Lung (tissue), 11 donors: ENCODE measurements at regions not wholly inside any gene's neighbourhood (a gene's known extent, or its start where the extent isn't known, plus 50 kb on each side); places are given as distances from the start of the nearest gene placed in this dataset.

Source experiments
- ATAC-seq: fragments of 200-7000 bp; cut with Tn5 transposase; one replicate; pipeline ENCODE4 v1.9.1; 2020; ENCODE audit warnings: moderate number of reproducible peaks; ENCODE audit not compliant: insufficient read depth, low FRiP score
- DNase-seq, 3 donors: peaks; one replicate each; pipeline ENCODE4 v3.0.0-alpha.2; 2013 to 2017
- H3K27ac ChIP-seq, 2 donors: one replicate each; pipeline ENCODE4 v1.5.1; 2013; ENCODE audit warnings: mild to moderate bottlenecking in 2 of 2, moderate library complexity in 2 of 2, control low read depth in 1 of 2, inconsistent platforms in 1 of 2, low read depth in 1 of 2, low read length in 1 of 2
- H3K27me3 ChIP-seq, 3 donors: one replicate each; pipeline ENCODE4 v1.5.1; 2013; ENCODE audit warnings: low read length in 2 of 3; ENCODE audit not compliant: control insufficient read depth in 3 of 3, insufficient read depth in 3 of 3
- H3K36me3 ChIP-seq, 4 donors: one replicate each; pipeline ENCODE4 v1.5.1; 2013; ENCODE audit warnings: low read length in 4 of 4, mild to moderate bottlenecking in 1 of 4, moderate library complexity in 1 of 4; ENCODE audit not compliant: control insufficient read depth in 4 of 4, insufficient read depth in 4 of 4
- H3K4me1 ChIP-seq, 5 donors: one replicate each; pipeline ENCODE4 v1.5.1; 2013; ENCODE audit warnings: low read length in 5 of 5, mild to moderate bottlenecking in 2 of 5, moderate library complexity in 1 of 5; ENCODE audit not compliant: control insufficient read depth in 5 of 5, insufficient read depth in 5 of 5
- H3K4me3 ChIP-seq: one replicate; pipeline ENCODE4 v1.5.1; 2013; ENCODE audit warnings: mild to moderate bottlenecking, control low read depth, moderate library complexity
- H3K9ac ChIP-seq, 2 donors: one replicate each; pipeline ENCODE4 v1.5.1; 2013; ENCODE audit warnings: low read length in 2 of 2, control low read depth in 1 of 2; ENCODE audit not compliant: insufficient read depth in 1 of 2
- H3K9me3 ChIP-seq, 4 donors: one replicate each; pipeline ENCODE4 v1.5.1; 2013; ENCODE audit warnings: low read length in 3 of 4, mild to moderate bottlenecking in 1 of 4, moderate library complexity in 1 of 4; ENCODE audit not compliant: control insufficient read depth in 4 of 4, insufficient read depth in 3 of 4
- WGBS, 2 donors: extraction: QIAGEN DNeasy Blood & Tissue Kit; methylation state at CpG; one replicate each; pipeline ENCODE4 v1.1.7; 2013; 5-methylcytosine and 5-hydroxymethylcytosine counted together
- TF ChIP-seq, protein P1 (sequence below): IDR thresholded peaks from 2 replicates; pipeline ENCODE4 v1.5.1; 2012; ENCODE audit warnings: mild to moderate bottlenecking; ENCODE audit errors: control extremely low read depth, extremely low read depth
- donor health status: control.
- donor health status: control.
- donor health status: Bipolar disorder and iron deficiency.
- donor health status: healthy.
- donor health status: DM: yes; HTN: yes; CAD: no.

DNA sequence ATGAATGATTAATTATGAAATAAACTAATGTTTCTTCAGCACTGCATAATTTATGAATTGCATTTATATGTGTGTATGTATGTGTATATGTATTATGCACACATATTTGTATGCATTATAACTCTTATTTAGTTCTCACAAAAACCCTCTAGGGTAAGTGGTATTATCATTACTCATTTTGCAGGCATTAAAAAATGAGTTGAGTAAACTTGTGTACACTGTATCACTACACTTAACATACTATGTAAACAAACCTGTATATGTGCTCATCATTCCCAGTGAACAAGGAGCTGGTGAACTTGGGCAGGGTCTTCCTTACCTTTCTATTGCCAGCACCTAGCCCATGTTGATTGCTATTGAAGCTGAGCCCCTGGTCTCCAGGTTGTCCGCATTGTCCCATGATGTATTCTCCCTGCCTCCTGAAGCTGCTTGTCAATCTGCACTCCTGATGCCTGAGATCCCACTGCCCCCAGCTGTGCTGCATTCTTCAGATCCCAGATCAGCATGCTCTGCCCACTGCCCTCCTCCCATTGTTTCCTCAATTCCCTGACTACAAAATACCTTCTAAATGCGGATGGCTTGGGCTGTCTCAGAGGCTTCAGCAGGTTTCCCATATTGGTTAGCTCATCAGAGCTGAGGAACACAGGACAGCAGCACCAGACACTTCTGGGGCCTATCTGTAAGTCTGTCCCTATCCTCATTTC lies 267.9 kb upstream of the SESN3 start:
- Histone ChIP-seq H3K4me1 (peaks cover 0 to 2% (median 0%) of the 10 kb centered on the region in 5 donors), H3K9me3 (no peaks in the 10 kb centered on the region), H3K36me3 (no peaks in the 10 kb centered on the region), H3K27ac (no peak overlapping the region), H3K27me3 (no peaks in the 10 kb centered on the region), H3K4me3 (no peak overlapping the region), H3K9ac (no peak overlapping the region)
- DNase-seq (no peak), ATAC-seq (no peak)
- TF ChIP-seq, protein P1, sequence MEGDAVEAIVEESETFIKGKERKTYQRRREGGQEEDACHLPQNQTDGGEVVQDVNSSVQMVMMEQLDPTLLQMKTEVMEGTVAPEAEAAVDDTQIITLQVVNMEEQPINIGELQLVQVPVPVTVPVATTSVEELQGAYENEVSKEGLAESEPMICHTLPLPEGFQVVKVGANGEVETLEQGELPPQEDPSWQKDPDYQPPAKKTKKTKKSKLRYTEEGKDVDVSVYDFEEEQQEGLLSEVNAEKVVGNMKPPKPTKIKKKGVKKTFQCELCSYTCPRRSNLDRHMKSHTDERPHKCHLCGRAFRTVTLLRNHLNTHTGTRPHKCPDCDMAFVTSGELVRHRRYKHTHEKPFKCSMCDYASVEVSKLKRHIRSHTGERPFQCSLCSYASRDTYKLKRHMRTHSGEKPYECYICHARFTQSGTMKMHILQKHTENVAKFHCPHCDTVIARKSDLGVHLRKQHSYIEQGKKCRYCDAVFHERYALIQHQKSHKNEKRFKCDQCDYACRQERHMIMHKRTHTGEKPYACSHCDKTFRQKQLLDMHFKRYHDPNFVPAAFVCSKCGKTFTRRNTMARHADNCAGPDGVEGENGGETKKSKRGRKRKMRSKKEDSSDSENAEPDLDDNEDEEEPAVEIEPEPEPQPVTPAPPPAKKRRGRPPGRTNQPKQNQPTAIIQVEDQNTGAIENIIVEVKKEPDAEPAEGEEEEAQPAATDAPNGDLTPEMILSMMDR: no peak
- WGBS, 2 donors: 92 to 97% methylated on average over 2 of the region's 2 CpGs

GRCh38 chr11:95496901-95497300 lies 265.9 kb upstream of the SESN3 start:
- Histone ChIP-seq H3K4me1 (peaks cover 0 to 2% (median 0%) of the 10 kb centered on the region in 5 donors), H3K27ac (no peak overlapping the region), H3K4me3 (no peak overlapping the region), H3K27me3 (no peaks in the 10 kb centered on the region), H3K9ac (no peak overlapping the region), H3K9me3 (no peaks in the 10 kb centered on the region), H3K36me3 (no peaks in the 10 kb centered on the region)
- no peak for ATAC-seq
- 88 to 90% methylated on average over 1 of the region's 1 CpG for WGBS, 2 donors
- TF ChIP-seq, protein P1: no peak
- no peak for DNase-seq

DNA sequence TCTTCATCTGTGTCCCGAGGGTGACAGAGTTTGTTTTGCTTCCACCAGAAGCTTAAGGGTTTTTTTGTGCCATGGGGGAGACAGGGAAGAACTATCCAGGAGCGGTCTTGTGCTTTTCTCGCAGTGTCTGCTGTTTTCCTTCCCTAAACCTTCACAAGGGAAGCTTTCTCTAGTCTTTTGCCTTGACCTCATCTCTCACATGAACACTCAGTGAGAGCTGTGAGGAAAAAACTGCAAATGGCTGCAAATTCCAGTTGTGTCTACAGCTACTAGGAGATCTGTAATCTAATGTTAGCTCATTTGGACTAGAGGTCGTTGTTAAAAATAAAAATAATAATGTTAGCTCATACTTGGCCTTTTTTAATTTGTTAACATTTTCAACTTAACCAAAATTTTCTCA lies 264.7 kb upstream of the SESN3 start:
- no peaks in the 10 kb centered on the region for H3K36me3 ChIP-seq
- no peak overlapping the region for H3K4me3 ChIP-seq
- H3K27ac ChIP-seq: no peak overlapping the region
- H3K9me3 ChIP-seq: peaks cover 0 to 2% (median 0%) of the 10 kb centered on the region in 4 donors
- ATAC-seq: no peak
- TF ChIP-seq, protein P1: no peak
- H3K4me1 ChIP-seq: peaks cover 0 to 2% (median 0%) of the 10 kb centered on the region in 5 donors
- H3K27me3 ChIP-seq: no peaks in the 10 kb centered on the region
- H3K9ac ChIP-seq: no peak overlapping the region
- peak in 2 of 3 donors; percentile 37 to 58 for DNase-seq
- WGBS, 2 donors: 73 to 89% methylated on average over 4 of the region's 4 CpGs
